GM20431 (cell line): ENCODE measurements at regions not wholly inside any gene's neighbourhood (a gene's known extent, or its start where the extent isn't known, plus 50 kb on each side); places are given as distances from the start of the nearest gene placed in this dataset.
"Not testable (repeated sequence)": the region's sequence is repeated elsewhere in the genome, so short reads cannot be mapped to it uniquely, and the experiment has no call there.

Experiments
- in situ Hi-C: fragments of 300-500 bp; cut with MseI, MboI; formaldehyde crosslinking; loops from one replicate; pipeline ENCODE4 v1.15.0; 2020; ENCODE audit warnings: low sequenced_read_pairs; ENCODE audit not compliant: unreplicated experiment

- in situ Hi-C loops: no loop called here
Observed at GRCh38 chr14:105899657-105900397, 373.4 kb downstream of the TMEM121 start.

- in situ Hi-C loops: no loop called here
Observed at GRCh38 chr14:105900398-105901160, 374.2 kb downstream of the TMEM121 start.

- in situ Hi-C loops: no loop called here
Observed at GRCh38 chr14:105901226-105901625, 374.8 kb downstream of the TMEM121 start.

GRCh38 chr14:105902131-105902898 is 375.9 kb downstream of the TMEM121 start:
- in situ Hi-C loops: no loop called here

- in situ Hi-C loops: not testable (repeated sequence)
Observed at GRCh38 chr14:105902899-105903165, 376.4 kb downstream of the TMEM121 start.

GRCh38 chr14:105903971-105904370 is 377.6 kb downstream of the TMEM121 start:
- in situ Hi-C loops: no loop called here

- in situ Hi-C loops: no loop called here
Observed at GRCh38 chr14:105904379-105904778, 378.0 kb downstream of the TMEM121 start.

GRCh38 chr14:105905456-105905855 is 379.1 kb downstream of the TMEM121 start:
- in situ Hi-C loops: no loop called here

- in situ Hi-C loops: no loop called here
Observed at GRCh38 chr14:105907276-105907675, 380.9 kb downstream of the TMEM121 start.

GRCh38 chr14:105908006-105908405 is 381.6 kb downstream of the TMEM121 start:
- in situ Hi-C loops: no loop called here

- in situ Hi-C loops: no loop called here
Observed at GRCh38 chr14:105908481-105908911, 382.1 kb downstream of the TMEM121 start.

GRCh38 chr14:105909046-105909827 is 382.9 kb downstream of the TMEM121 start:
- in situ Hi-C loops: no loop called here

GRCh38 chr14:105909828-105910120 is 383.4 kb downstream of the TMEM121 start:
- in situ Hi-C loops: not testable (repeated sequence)

GRCh38 chr14:105910426-105910825 is 384.0 kb downstream of the TMEM121 start:
- in situ Hi-C loops: no loop called here

- in situ Hi-C loops: no loop called here
Observed at GRCh38 chr14:105911006-105911847, 384.8 kb downstream of the TMEM121 start.

- in situ Hi-C loops: not testable (repeated sequence)
Observed at GRCh38 chr14:105911848-105912292, 385.5 kb downstream of the TMEM121 start.

- in situ Hi-C loops: no loop called here
Observed at GRCh38 chr14:105912641-105913180, 386.3 kb downstream of the TMEM121 start.

GRCh38 chr14:105913221-105913620 is 386.8 kb downstream of the TMEM121 start:
- in situ Hi-C loops: no loop called here

- in situ Hi-C loops: no loop called here
Observed at GRCh38 chr14:105913861-105914260, 387.5 kb downstream of the TMEM121 start.
